22Rv1 (cell line): ENCODE measurements at regions not wholly inside any gene's neighbourhood (a gene's known extent, or its start where the extent isn't known, plus 50 kb on each side); places are given as distances from the start of the nearest gene placed in this dataset.

Experiments
- ZFX ChIP-seq: fragments of 450-650 bp; IDR thresholded peaks from 2 replicates; pipeline ENCODE4 v1.6.1; 2017; ENCODE audit warnings: antibody characterized with exemption, borderline replicate concordance
- TF ChIP-seq, protein P1 (sequence below): fragments of 450-650 bp; IDR thresholded peaks from 2 replicates; pipeline ENCODE4 v1.5.1; 2017; ENCODE audit warnings: mild to moderate bottlenecking

DNA sequence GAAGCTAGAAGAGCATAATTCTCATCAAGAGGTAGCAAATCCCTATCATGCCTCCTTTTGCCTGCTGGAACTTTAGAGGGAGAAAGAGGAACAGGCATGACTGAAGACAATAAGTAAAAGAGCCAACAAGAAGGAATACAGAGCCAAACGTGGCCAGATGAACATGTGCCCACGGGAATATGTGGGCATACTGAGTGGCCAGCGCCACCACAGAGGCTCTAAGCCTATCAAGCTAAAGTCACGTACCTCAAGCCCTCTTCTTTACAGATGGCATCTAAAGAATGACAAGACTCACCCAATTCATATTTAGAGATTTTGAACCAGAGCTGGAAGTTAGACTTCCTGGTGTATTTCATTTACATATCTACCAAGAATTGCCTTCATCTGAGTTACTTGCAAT lies 59.9 kb upstream of the ITGA4 start:
- TF ChIP-seq, protein P1, sequence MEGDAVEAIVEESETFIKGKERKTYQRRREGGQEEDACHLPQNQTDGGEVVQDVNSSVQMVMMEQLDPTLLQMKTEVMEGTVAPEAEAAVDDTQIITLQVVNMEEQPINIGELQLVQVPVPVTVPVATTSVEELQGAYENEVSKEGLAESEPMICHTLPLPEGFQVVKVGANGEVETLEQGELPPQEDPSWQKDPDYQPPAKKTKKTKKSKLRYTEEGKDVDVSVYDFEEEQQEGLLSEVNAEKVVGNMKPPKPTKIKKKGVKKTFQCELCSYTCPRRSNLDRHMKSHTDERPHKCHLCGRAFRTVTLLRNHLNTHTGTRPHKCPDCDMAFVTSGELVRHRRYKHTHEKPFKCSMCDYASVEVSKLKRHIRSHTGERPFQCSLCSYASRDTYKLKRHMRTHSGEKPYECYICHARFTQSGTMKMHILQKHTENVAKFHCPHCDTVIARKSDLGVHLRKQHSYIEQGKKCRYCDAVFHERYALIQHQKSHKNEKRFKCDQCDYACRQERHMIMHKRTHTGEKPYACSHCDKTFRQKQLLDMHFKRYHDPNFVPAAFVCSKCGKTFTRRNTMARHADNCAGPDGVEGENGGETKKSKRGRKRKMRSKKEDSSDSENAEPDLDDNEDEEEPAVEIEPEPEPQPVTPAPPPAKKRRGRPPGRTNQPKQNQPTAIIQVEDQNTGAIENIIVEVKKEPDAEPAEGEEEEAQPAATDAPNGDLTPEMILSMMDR: no peak
- TF ChIP-seq ZFX: no peak
